ENCODE measurements at regions not wholly inside any gene's neighbourhood (a gene's known extent, or its start where the extent isn't known, plus 50 kb on each side); places are given as distances from the start of the nearest gene placed in this dataset.

- TF ChIP-seq, protein P1, sequence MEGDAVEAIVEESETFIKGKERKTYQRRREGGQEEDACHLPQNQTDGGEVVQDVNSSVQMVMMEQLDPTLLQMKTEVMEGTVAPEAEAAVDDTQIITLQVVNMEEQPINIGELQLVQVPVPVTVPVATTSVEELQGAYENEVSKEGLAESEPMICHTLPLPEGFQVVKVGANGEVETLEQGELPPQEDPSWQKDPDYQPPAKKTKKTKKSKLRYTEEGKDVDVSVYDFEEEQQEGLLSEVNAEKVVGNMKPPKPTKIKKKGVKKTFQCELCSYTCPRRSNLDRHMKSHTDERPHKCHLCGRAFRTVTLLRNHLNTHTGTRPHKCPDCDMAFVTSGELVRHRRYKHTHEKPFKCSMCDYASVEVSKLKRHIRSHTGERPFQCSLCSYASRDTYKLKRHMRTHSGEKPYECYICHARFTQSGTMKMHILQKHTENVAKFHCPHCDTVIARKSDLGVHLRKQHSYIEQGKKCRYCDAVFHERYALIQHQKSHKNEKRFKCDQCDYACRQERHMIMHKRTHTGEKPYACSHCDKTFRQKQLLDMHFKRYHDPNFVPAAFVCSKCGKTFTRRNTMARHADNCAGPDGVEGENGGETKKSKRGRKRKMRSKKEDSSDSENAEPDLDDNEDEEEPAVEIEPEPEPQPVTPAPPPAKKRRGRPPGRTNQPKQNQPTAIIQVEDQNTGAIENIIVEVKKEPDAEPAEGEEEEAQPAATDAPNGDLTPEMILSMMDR (IDR thresholded peaks at IDR 0.05; ENCODE audit: insufficient read depth, low read length, poor library complexity, severe bottlenecking): no peak
- no peak for TF ChIP-seq EZH2phosphoT487 (conservative IDR thresholded peaks at IDR 0.05; ENCODE audit: low read length)
Measured at GRCh38 chr6:126701676-126702560, 362.0 kb downstream of the CENPW start.
